ENCODE measurements at regions not wholly inside any gene's neighbourhood (a gene's known extent, or its start where the extent isn't known, plus 50 kb on each side); places are given as distances from the start of the nearest gene placed in this dataset.
A peak's percentile ranks its signal among the peaks of the same experiment; 100 is the strongest.

DNA sequence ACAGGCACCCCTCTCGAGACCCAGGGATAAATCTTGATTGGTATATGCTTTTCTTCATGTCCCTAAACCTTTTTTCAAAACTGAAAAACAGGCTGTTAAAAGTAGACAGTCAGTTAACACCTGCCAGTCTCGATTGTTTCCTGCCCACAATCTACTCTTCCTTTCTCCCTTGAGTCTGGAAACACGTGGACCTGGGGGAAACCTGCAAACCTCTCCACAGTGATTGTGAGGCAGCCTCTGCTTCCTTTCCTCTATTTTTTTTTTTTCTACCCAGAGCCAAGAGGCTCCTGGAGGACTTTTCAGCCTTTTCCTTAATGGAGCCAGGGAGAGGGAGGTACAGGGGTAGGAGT lies 69.4 kb upstream of the CLMP start:
- intact Hi-C loops (cut with DNase I): no loop called here
- no peaks in the 10 kb centered on the region for H3K27me3 ChIP-seq
- ATAC-seq (no peak), DNase-seq (no peak)
- 11% methylated on average over 3 of the region's 3 CpGs for WGBS (ENCODE audit: insufficient coverage, low coverage, low lambda C conversion rate, missing lambda C conversion rate)
- no peak overlapping the region for H3K27ac ChIP-seq
- no peaks in the 10 kb centered on the region for H3K4me1 ChIP-seq
- no peaks in the 10 kb centered on the region for H3K9me3 ChIP-seq
- no peaks in the 10 kb centered on the region for H3K36me3 ChIP-seq
- TF ChIP-seq POLR2A (IDR thresholded peaks at IDR 0.05): no peak
- TF ChIP-seq, protein P1, sequence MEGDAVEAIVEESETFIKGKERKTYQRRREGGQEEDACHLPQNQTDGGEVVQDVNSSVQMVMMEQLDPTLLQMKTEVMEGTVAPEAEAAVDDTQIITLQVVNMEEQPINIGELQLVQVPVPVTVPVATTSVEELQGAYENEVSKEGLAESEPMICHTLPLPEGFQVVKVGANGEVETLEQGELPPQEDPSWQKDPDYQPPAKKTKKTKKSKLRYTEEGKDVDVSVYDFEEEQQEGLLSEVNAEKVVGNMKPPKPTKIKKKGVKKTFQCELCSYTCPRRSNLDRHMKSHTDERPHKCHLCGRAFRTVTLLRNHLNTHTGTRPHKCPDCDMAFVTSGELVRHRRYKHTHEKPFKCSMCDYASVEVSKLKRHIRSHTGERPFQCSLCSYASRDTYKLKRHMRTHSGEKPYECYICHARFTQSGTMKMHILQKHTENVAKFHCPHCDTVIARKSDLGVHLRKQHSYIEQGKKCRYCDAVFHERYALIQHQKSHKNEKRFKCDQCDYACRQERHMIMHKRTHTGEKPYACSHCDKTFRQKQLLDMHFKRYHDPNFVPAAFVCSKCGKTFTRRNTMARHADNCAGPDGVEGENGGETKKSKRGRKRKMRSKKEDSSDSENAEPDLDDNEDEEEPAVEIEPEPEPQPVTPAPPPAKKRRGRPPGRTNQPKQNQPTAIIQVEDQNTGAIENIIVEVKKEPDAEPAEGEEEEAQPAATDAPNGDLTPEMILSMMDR (IDR thresholded peaks at IDR 0.05): no peak
- H3K4me3 ChIP-seq: no peak overlapping the region

GRCh38 chr11:123261345-123262106 lies 66.5 kb upstream of the CLMP start:
- peak; percentile 79 to 85 (median 82) for DNase-seq

DNA sequence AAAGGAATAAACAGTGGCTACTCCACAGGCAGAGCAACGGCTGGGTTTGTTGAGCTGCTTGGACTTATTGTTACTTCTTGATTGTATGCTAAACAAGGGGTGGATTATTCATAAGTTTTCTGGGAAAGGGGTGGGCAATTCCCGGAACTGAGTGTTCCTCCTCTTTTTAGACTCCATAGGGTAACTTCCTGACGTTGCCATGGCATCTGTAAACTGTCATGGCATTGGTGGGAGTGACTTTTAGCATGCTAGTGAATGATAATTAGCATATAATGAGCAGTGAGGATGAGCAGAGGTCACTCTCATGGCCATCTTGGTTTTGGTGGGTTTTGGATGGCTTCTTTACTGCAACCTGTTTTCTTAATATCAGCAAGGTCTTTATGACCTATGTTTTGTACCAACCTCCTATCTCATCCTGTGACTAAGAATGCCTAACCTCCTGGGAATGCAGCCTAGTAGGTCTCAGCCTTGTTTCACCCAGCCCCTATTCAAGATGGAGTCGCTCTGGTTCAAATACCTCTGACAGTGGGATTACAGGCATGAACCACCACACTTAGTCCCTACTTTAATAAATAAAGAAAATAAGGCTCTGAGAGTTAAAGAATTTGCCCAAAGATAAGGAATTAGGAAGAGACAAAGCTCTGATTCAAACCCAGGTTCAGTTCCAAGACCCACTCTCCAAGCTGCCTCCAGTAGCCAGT lies 65.6 kb upstream of the CLMP start:
- intact Hi-C loops (cut with DNase I): no loop called here
- 49% methylated on average over 3 of the region's 4 CpGs for WGBS (ENCODE audit: insufficient coverage, low coverage, low lambda C conversion rate, missing lambda C conversion rate)
- no peak for TF ChIP-seq POLR2A (IDR thresholded peaks at IDR 0.05)
- TF ChIP-seq, protein P1 (IDR thresholded peaks at IDR 0.05): no peak
- H3K36me3 ChIP-seq: no peaks in the 10 kb centered on the region
- no peak for DNase-seq
- no peak overlapping the region for H3K4me3 ChIP-seq
- no peak overlapping the region for H3K27ac ChIP-seq
- no peaks in the 10 kb centered on the region for H3K9me3 ChIP-seq
- no peaks in the 10 kb centered on the region for H3K4me1 ChIP-seq
- H3K27me3 ChIP-seq: no peaks in the 10 kb centered on the region
- ATAC-seq: no peak

More at GRCh38 chr11:123261345-123262106, 66.5 kb upstream of the CLMP start:
- ATAC-seq: peak; percentile 98 to 100 (median 98)
- H3K36me3 ChIP-seq: no peaks in the 10 kb centered on the region
- H3K4me3 ChIP-seq: peak overlapping the region; percentile 3 to 37 (median 25)
- intact Hi-C loops (cut with DNase I): no loop called here
- H3K27me3 ChIP-seq: no peaks in the 10 kb centered on the region
- WGBS (ENCODE audit: insufficient coverage, low coverage, low lambda C conversion rate, missing lambda C conversion rate): 4% methylated on average over 24 of the region's 25 CpGs
- H3K9me3 ChIP-seq: no peaks in the 10 kb centered on the region
- no peak for TF ChIP-seq POLR2A (IDR thresholded peaks at IDR 0.05)
- TF ChIP-seq, protein P1 (IDR thresholded peaks at IDR 0.05): peak; percentile 61 to 97 (median 96)
- H3K4me1 ChIP-seq: no peaks in the 10 kb centered on the region
- no peak overlapping the region for H3K27ac ChIP-seq

DNA sequence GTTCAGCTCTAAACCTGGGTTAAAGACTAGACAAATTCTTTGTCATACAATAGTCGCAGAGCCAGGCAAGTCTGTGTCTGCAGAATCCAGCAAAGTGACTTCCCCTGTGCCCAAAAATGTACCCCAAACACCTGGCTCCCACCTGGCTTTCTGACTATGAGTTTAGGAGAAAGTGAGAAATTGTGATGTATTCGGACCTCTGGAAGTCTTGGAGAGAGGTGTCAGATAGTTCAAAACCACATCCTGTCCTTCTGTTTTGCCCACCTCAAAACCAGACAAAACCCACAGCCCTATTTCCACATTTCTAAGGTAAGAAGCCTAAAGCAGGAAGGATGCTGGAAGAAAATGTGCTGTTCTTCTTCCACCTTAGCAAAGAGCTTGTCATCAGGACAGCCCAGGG lies 63.8 kb upstream of the CLMP start:
- TF ChIP-seq, protein P1 (IDR thresholded peaks at IDR 0.05): no peak
- TF ChIP-seq POLR2A (IDR thresholded peaks at IDR 0.05): no peak
- Histone ChIP-seq H3K9me3 (no peaks in the 10 kb centered on the region), H3K27me3 (no peaks in the 10 kb centered on the region), H3K27ac (no peak overlapping the region), H3K36me3 (no peaks in the 10 kb centered on the region), H3K4me3 (no peak overlapping the region), H3K4me1 (no peaks in the 10 kb centered on the region)
- ATAC-seq (no peak), DNase-seq (no peak)
- 50% methylated on average over 2 of the region's 2 CpGs for WGBS (ENCODE audit: insufficient coverage, low coverage, low lambda C conversion rate, missing lambda C conversion rate)
- intact Hi-C loops (cut with DNase I): no loop called here
